ENCODE measurements at regions not wholly inside any gene's neighbourhood (a gene's known extent, or its start where the extent isn't known, plus 50 kb on each side); places are given as distances from the start of the nearest gene placed in this dataset.

DNA sequence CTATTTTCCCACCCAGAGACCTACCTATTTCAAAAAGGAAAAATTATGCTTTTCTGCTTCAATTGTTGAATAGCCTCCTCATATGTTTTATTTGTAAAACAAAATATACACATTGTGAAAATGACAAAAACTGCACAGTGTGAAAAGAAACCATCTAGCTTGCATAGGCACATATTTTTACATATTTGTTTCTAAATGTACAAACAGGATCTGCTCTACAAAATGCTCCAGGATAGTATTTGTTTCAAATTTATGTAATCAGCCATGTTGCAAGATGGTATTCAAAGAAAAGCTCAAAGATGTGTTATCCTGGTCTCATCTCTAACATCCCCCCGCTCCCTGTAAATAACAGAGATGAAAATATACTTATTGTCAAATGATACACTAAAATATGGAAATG is 366.1 kb upstream of the MPDZ start:
- ATAC-seq = no peak
- TF ChIP-seq ZFP30 (CRISPR knock-in tag; IDR thresholded peaks at IDR 0.05) (no peak), PPARA (CRISPR knock-in tag; IDR thresholded peaks at IDR 0.05; ENCODE audit: borderline replicate concordance) (no peak), ZC3H10 (CRISPR knock-in tag; IDR thresholded peaks at IDR 0.05) (no peak), GLIS3 (CRISPR knock-in tag; IDR thresholded peaks at IDR 0.05) (no peak), PATZ1 (CRISPR knock-in tag; IDR thresholded peaks at IDR 0.05; ENCODE audit: borderline replicate concordance) (no peak), ZFP3 (CRISPR knock-in tag; IDR thresholded peaks at IDR 0.05) (no peak), RARB (CRISPR knock-in tag; IDR thresholded peaks at IDR 0.05) (no peak), SNAI2 (CRISPR knock-in tag; IDR thresholded peaks at IDR 0.05) (no peak), ISL1 (CRISPR knock-in tag; IDR thresholded peaks at IDR 0.05) (no peak), TOX (CRISPR knock-in tag; IDR thresholded peaks at IDR 0.05; ENCODE audit: borderline replicate concordance) (no peak), CSDC2 (CRISPR knock-in tag; IDR thresholded peaks at IDR 0.05) (no peak), ESRRG (CRISPR knock-in tag; IDR thresholded peaks at IDR 0.05) (no peak), ZNF565 (CRISPR knock-in tag; conservative IDR thresholded peaks at IDR 0.05; ENCODE audit: low read depth) (no peak), BACH2 (CRISPR knock-in tag; IDR thresholded peaks at IDR 0.05; ENCODE audit: borderline replicate concordance) (no peak), TCF4 (CRISPR knock-in tag; IDR thresholded peaks at IDR 0.05; ENCODE audit: borderline replicate concordance) (no peak), ZNF70 (CRISPR knock-in tag; IDR thresholded peaks at IDR 0.05) (no peak), OSR1 (CRISPR knock-in tag; IDR thresholded peaks at IDR 0.05) (no peak)
- TF ChIP-seq, protein P1, sequence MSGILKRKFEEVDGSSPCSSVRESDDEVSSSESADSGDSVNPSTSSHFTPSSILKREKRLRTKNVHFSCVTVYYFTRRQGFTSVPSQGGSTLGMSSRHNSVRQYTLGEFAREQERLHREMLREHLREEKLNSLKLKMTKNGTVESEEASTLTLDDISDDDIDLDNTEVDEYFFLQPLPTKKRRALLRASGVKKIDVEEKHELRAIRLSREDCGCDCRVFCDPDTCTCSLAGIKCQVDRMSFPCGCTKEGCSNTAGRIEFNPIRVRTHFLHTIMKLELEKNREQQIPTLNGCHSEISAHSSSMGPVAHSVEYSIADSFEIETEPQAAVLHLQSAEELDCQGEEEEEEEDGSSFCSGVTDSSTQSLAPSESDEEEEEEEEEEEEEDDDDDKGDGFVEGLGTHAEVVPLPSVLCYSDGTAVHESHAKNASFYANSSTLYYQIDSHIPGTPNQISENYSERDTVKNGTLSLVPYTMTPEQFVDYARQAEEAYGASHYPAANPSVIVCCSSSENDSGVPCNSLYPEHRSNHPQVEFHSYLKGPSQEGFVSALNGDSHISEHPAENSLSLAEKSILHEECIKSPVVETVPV (CRISPR knock-in tag; IDR thresholded peaks at IDR 0.05) = no peak
- TF ChIP-seq, protein P2, sequence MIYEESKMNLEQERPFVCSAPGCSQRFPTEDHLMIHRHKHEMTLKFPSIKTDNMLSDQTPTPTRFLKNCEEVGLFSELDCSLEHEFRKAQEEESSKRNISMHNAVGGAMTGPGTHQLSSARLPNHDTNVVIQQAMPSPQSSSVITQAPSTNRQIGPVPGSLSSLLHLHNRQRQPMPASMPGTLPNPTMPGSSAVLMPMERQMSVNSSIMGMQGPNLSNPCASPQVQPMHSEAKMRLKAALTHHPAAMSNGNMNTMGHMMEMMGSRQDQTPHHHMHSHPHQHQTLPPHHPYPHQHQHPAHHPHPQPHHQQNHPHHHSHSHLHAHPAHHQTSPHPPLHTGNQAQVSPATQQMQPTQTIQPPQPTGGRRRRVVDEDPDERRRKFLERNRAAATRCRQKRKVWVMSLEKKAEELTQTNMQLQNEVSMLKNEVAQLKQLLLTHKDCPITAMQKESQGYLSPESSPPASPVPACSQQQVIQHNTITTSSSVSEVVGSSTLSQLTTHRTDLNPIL (CRISPR knock-in tag; IDR thresholded peaks at IDR 0.05; ENCODE audit: low read depth) = no peak
- TF ChIP-seq, protein P3, sequence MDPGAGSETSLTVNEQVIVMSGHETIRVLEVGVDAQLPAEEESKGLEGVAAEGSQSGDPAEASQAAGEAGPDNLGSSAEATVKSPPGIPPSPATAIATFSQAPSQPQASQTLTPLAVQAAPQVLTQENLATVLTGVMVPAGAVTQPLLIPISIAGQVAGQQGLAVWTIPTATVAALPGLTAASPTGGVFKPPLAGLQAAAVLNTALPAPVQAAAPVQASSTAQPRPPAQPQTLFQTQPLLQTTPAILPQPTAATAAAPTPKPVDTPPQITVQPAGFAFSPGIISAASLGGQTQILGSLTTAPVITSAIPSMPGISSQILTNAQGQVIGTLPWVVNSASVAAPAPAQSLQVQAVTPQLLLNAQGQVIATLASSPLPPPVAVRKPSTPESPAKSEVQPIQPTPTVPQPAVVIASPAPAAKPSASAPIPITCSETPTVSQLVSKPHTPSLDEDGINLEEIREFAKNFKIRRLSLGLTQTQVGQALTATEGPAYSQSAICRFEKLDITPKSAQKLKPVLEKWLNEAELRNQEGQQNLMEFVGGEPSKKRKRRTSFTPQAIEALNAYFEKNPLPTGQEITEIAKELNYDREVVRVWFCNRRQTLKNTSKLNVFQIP (CRISPR knock-in tag; IDR thresholded peaks at IDR 0.05; ENCODE audit: borderline replicate concordance, low read depth) = no peak

- peak; percentile 54 for ATAC-seq
- TF ChIP-seq OSR1 (CRISPR knock-in tag; IDR thresholded peaks at IDR 0.05) (no peak), TOX (CRISPR knock-in tag; IDR thresholded peaks at IDR 0.05; ENCODE audit: borderline replicate concordance) (no peak), ISL1 (CRISPR knock-in tag; IDR thresholded peaks at IDR 0.05) (no peak), CSDC2 (CRISPR knock-in tag; IDR thresholded peaks at IDR 0.05) (no peak), ZFP3 (CRISPR knock-in tag; IDR thresholded peaks at IDR 0.05) (no peak), ZNF70 (CRISPR knock-in tag; IDR thresholded peaks at IDR 0.05) (no peak), TCF4 (CRISPR knock-in tag; IDR thresholded peaks at IDR 0.05; ENCODE audit: borderline replicate concordance) (no peak), PPARA (CRISPR knock-in tag; IDR thresholded peaks at IDR 0.05; ENCODE audit: borderline replicate concordance) (no peak), ZFP30 (CRISPR knock-in tag; IDR thresholded peaks at IDR 0.05) (no peak), RARB (CRISPR knock-in tag; IDR thresholded peaks at IDR 0.05) (no peak), ESRRG (CRISPR knock-in tag; IDR thresholded peaks at IDR 0.05) (no peak)
- TF ChIP-seq, protein P2 (CRISPR knock-in tag; IDR thresholded peaks at IDR 0.05; ENCODE audit: low read depth) = no peak
- TF ChIP-seq, protein P1 (CRISPR knock-in tag; IDR thresholded peaks at IDR 0.05) = no peak
- TF ChIP-seq, protein P4, sequence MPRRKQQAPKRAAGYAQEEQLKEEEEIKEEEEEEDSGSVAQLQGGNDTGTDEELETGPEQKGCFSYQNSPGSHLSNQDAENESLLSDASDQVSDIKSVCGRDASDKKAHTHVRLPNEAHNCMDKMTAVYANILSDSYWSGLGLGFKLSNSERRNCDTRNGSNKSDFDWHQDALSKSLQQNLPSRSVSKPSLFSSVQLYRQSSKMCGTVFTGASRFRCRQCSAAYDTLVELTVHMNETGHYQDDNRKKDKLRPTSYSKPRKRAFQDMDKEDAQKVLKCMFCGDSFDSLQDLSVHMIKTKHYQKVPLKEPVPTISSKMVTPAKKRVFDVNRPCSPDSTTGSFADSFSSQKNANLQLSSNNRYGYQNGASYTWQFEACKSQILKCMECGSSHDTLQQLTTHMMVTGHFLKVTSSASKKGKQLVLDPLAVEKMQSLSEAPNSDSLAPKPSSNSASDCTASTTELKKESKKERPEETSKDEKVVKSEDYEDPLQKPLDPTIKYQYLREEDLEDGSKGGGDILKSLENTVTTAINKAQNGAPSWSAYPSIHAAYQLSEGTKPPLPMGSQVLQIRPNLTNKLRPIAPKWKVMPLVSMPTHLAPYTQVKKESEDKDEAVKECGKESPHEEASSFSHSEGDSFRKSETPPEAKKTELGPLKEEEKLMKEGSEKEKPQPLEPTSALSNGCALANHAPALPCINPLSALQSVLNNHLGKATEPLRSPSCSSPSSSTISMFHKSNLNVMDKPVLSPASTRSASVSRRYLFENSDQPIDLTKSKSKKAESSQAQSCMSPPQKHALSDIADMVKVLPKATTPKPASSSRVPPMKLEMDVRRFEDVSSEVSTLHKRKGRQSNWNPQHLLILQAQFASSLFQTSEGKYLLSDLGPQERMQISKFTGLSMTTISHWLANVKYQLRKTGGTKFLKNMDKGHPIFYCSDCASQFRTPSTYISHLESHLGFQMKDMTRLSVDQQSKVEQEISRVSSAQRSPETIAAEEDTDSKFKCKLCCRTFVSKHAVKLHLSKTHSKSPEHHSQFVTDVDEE (CRISPR knock-in tag; IDR thresholded peaks at IDR 0.05) = no peak
These were observed 365.2 kb upstream of the MPDZ start for GRCh38 chr9:13644675-13645074.

All from SK-N-SH treated with all-trans-retinoic acid at 6 μM for 48 hours (cell line).